ENCODE measurements at regions not wholly inside any gene's neighbourhood (a gene's known extent, or its start where the extent isn't known, plus 50 kb on each side); places are given as distances from the start of the nearest gene placed in this dataset.

GRCh38 chr11:134901955-134902918 is 490.2 kb upstream of the B3GAT1 start:
- Histone ChIP-seq H3K4me1 (ENCODE audit: insufficient read depth, low read length) (no peaks in the 10 kb centered on the region), H4K20me1 (ENCODE audit: insufficient read depth, low read length) (no peaks in the 10 kb centered on the region), H3K4me2 (ENCODE audit: low read length) (no peak overlapping the region), H3K79me2 (ENCODE audit: insufficient read depth, low read length) (no peaks in the 10 kb centered on the region), H2AFZ (ENCODE audit: low read depth, low read length) (no peak overlapping the region), H3K4me3 (ENCODE audit: insufficient read depth, low read depth, low read length) (no peak overlapping the region), H3K9me3 (ENCODE audit: insufficient read depth, low read depth, low read length) (peaks cover 3% of the 10 kb centered on the region), H3K27ac (ENCODE audit: low read depth, low read length) (no peak overlapping the region), H3K27me3 (ENCODE audit: insufficient read depth, low read length) (no peaks in the 10 kb centered on the region), H3K36me3 (ENCODE audit: insufficient read depth, low read length) (no peaks in the 10 kb centered on the region), H3K9ac (ENCODE audit: low read length) (no peak overlapping the region)
- TF ChIP-seq CTCF (IDR thresholded peaks at IDR 0.05; ENCODE audit: insufficient read depth, low read depth, low read length) (no peak), EZH2 (IDR thresholded peaks at IDR 0.05; ENCODE audit: insufficient read depth, low read length) (no peak)
- Mint-ChIP-seq H3K4me1 (ENCODE audit: low read depth, unreplicated experiment) (no peaks in the 10 kb centered on the region), H3K4me3 (ENCODE audit: unreplicated experiment) (no peak overlapping the region), H3K27me3 (ENCODE audit: low read depth, unreplicated experiment) (peaks cover 16% of the 10 kb centered on the region), H3K9me3 (ENCODE audit: unreplicated experiment) (no peaks in the 10 kb centered on the region), H3K36me3 (ENCODE audit: low read depth, unreplicated experiment) (no peaks in the 10 kb centered on the region), H3K27ac (ENCODE audit: unreplicated experiment) (no peak overlapping the region)
- no peak for FAIRE-seq
- DNase-seq (ENCODE audit: low read depth): no peak

GRCh38 chr11:134901542-134901941 is 489.5 kb upstream of the B3GAT1 start:
- Mint-ChIP-seq H3K27me3 (ENCODE audit: low read depth, unreplicated experiment) (peaks cover 13% of the 10 kb centered on the region), H3K36me3 (ENCODE audit: low read depth, unreplicated experiment) (no peaks in the 10 kb centered on the region), H3K4me3 (ENCODE audit: unreplicated experiment) (no peak overlapping the region), H3K9me3 (ENCODE audit: unreplicated experiment) (no peaks in the 10 kb centered on the region), H3K27ac (ENCODE audit: unreplicated experiment) (no peak overlapping the region), H3K4me1 (ENCODE audit: low read depth, unreplicated experiment) (no peaks in the 10 kb centered on the region)
- H4K20me1 ChIP-seq (ENCODE audit: insufficient read depth, low read length): no peaks in the 10 kb centered on the region
- no peak overlapping the region for H3K9ac ChIP-seq (ENCODE audit: low read length)
- DNase-seq (ENCODE audit: low read depth) (no peak), FAIRE-seq (no peak)
- no peak overlapping the region for H2AFZ ChIP-seq (ENCODE audit: low read depth, low read length)
- no peak overlapping the region for H3K4me3 ChIP-seq (ENCODE audit: insufficient read depth, low read depth, low read length)
- TF ChIP-seq CTCF (IDR thresholded peaks at IDR 0.05; ENCODE audit: insufficient read depth, low read depth, low read length) (no peak), EZH2 (IDR thresholded peaks at IDR 0.05; ENCODE audit: insufficient read depth, low read length) (no peak)
- no peak overlapping the region for H3K27ac ChIP-seq (ENCODE audit: low read depth, low read length)
- H3K4me2 ChIP-seq (ENCODE audit: low read length): no peak overlapping the region
- H3K9me3 ChIP-seq (ENCODE audit: insufficient read depth, low read depth, low read length): peaks cover 3% of the 10 kb centered on the region
- no peaks in the 10 kb centered on the region for H3K36me3 ChIP-seq (ENCODE audit: insufficient read depth, low read length)
- no peaks in the 10 kb centered on the region for H3K27me3 ChIP-seq (ENCODE audit: insufficient read depth, low read length)
- no peaks in the 10 kb centered on the region for H3K79me2 ChIP-seq (ENCODE audit: insufficient read depth, low read length)
- no peaks in the 10 kb centered on the region for H3K4me1 ChIP-seq (ENCODE audit: insufficient read depth, low read length)

All from astrocyte (in vitro differentiated cells and primary cell).